SK-N-SH treated with all-trans-retinoic acid at 6 μM for 48 hours (cell line): ENCODE measurements at regions not wholly inside any gene's neighbourhood (a gene's known extent, or its start where the extent isn't known, plus 50 kb on each side); places are given as distances from the start of the nearest gene placed in this dataset.

Source experiments
- SNAI2 ChIP-seq: fragments of 250-450 bp; sonication (Bioruptor Pico); IDR thresholded peaks from 2 replicates; pipeline ENCODE4 v1.5.0; 2020; ENCODE audit warnings: mild to moderate bottlenecking, moderate library complexity
- TOX ChIP-seq: fragments of 250-450 bp; sonication (Bioruptor Pico); IDR thresholded peaks from 2 replicates; pipeline ENCODE4 v1.8.0; 2021; ENCODE audit warnings: mild to moderate bottlenecking, moderate library complexity, borderline replicate concordance
- ZC3H10 ChIP-seq: fragments of 250-450 bp; sonication (Bioruptor Pico); IDR thresholded peaks from 2 replicates; pipeline ENCODE4 v1.5.1; 2021; ENCODE audit warnings: mild to moderate bottlenecking, moderate library complexity
- ZFP3 ChIP-seq: fragments of 250-450 bp; sonication (Bioruptor Pico); IDR thresholded peaks from 2 replicates; pipeline ENCODE4 v1.5.0; 2020; ENCODE audit warnings: mild to moderate bottlenecking, moderate library complexity
- ZFP30 ChIP-seq: fragments of 450-650 bp; formaldehyde crosslinking; IDR thresholded peaks from 2 replicates; pipeline ENCODE4 v1.5.0; 2022; ENCODE audit warnings: mild to moderate bottlenecking, moderate library complexity
- TF ChIP-seq, protein P1 (sequence below): fragments of 250-450 bp; sonication (Bioruptor Pico); IDR thresholded peaks from 2 replicates; pipeline ENCODE4 v1.5.1; 2021; ENCODE audit warnings: mild to moderate bottlenecking, moderate library complexity
- TF ChIP-seq, protein P2 (sequence below): fragments of 250-450 bp; sonication (Bioruptor Pico); IDR thresholded peaks from 2 replicates; pipeline ENCODE4 v1.5.1; 2020; ENCODE audit warnings: low read depth, mild to moderate bottlenecking, moderate library complexity

DNA sequence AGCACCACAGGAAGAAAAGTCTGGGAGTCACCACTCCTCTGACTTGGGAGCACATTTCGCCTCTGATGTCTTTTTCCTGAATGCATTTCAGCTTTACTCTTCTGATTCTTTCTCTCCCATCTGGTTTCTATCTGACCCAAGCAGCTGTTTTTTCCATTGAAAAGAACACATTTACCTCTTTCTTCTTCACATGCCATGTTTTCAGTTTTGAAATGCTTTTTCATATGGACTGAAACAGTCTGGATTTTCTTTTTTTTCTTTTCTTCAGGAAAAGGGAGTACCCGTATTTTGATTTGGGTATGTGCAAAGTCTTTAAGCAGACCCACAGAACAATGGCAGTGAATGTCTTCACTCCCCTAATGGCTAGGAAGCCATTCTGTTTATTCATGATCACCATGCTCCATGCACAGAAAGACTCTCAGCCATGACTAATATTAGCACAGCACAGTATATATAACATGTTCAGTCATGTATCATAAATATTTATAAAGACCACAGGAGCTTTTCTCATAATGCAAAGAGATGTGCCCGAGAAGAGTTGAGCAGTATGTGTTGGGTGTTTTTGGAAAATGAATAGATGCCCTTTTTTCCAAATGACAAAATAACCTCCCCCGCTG is 82.7 kb upstream of the LRIG1 start:
- TF ChIP-seq TOX (CRISPR knock-in tag) (no peak), ZFP3 (CRISPR knock-in tag) (no peak), ZFP30 (CRISPR knock-in tag) (no peak), SNAI2 (CRISPR knock-in tag) (no peak), ZC3H10 (CRISPR knock-in tag) (no peak)
- TF ChIP-seq, protein P1, sequence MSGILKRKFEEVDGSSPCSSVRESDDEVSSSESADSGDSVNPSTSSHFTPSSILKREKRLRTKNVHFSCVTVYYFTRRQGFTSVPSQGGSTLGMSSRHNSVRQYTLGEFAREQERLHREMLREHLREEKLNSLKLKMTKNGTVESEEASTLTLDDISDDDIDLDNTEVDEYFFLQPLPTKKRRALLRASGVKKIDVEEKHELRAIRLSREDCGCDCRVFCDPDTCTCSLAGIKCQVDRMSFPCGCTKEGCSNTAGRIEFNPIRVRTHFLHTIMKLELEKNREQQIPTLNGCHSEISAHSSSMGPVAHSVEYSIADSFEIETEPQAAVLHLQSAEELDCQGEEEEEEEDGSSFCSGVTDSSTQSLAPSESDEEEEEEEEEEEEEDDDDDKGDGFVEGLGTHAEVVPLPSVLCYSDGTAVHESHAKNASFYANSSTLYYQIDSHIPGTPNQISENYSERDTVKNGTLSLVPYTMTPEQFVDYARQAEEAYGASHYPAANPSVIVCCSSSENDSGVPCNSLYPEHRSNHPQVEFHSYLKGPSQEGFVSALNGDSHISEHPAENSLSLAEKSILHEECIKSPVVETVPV (CRISPR knock-in tag) = no peak
- TF ChIP-seq, protein P2, sequence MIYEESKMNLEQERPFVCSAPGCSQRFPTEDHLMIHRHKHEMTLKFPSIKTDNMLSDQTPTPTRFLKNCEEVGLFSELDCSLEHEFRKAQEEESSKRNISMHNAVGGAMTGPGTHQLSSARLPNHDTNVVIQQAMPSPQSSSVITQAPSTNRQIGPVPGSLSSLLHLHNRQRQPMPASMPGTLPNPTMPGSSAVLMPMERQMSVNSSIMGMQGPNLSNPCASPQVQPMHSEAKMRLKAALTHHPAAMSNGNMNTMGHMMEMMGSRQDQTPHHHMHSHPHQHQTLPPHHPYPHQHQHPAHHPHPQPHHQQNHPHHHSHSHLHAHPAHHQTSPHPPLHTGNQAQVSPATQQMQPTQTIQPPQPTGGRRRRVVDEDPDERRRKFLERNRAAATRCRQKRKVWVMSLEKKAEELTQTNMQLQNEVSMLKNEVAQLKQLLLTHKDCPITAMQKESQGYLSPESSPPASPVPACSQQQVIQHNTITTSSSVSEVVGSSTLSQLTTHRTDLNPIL (CRISPR knock-in tag) = no peak
